BJ (cell line): ENCODE measurements at regions not wholly inside any gene's neighbourhood (a gene's known extent, or its start where the extent isn't known, plus 50 kb on each side); places are given as distances from the start of the nearest gene placed in this dataset.

Experiments
- CTCF ChIA-PET: fragments of 350-600 bp; formaldehyde crosslinking; extraction: SDS; loops from one replicate; lab custom pipeline; 2021; ENCODE audit warnings: antibody characterized with exemption, inconsistent platforms; lab: Yijun Ruan, JAX
- POLR2A ChIA-PET: fragments of 300-600 bp; sonication (Branson Sonifier 250); formaldehyde crosslinking; extraction: SDS; loops from one replicate; lab custom pipeline; 2021; ENCODE audit warnings: antibody characterized with exemption; lab: Charles Lee
- DNase-seq: peaks from one replicate; pipeline ENCODE4 v3.0.0-alpha.2; 2011; ENCODE audit warnings: low read depth
- H3K27me3 ChIP-seq: 2 replicates; pipeline ENCODE4 v1.6.0; 2011; ENCODE audit warnings: low read length; ENCODE audit not compliant: control insufficient read depth, insufficient read depth
- H3K36me3 ChIP-seq: 2 replicates; pipeline ENCODE4 v1.5.1; 2011; ENCODE audit warnings: low read length; ENCODE audit not compliant: control insufficient read depth, insufficient read depth
- H3K4me3 ChIP-seq: 2 replicates; pipeline ENCODE4 v1.5.1; 2011; ENCODE audit warnings: low read depth, mild to moderate bottlenecking, control low read depth, low read length
- CTCF ChIP-seq: IDR thresholded peaks from 2 replicates; pipeline ENCODE4 v1.5.1; 2011; ENCODE audit warnings: low read depth, mild to moderate bottlenecking, control low read depth, inconsistent platforms, low read length, moderate library complexity; ENCODE audit not compliant: insufficient read depth

DNA sequence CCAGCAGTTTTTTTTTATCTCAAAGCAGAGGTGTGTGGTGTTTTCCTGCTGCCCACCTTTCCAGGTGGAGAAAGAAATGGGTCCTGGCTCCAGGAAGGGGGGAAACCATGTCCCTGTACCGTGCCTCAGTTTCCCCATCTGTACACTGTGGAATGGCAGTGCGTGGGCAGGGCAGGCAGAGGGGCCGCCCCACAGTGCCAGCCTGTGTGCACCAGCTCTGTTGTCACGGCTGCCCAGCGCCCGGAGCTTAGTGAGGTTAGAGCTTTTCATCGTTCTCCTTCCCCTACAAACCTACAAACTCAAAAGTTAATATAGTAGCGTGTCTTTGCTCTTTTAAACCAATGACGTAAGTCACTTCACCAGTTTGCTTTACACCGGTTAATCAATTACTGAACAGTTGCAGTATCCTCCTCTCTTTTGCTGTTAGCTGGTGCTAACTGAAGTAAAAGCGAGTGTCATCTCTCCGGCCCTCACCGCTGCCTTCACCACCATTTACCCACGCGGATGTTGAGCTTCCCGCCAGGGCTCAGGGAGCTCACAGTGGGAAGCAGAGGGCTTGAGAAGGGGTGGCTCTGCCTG is 114.8 kb upstream of the ADRA2C start:
- peaks cover 3% of the 10 kb centered on the region for H3K27me3 ChIP-seq
- no peak overlapping the region for H3K4me3 ChIP-seq
- POLR2A ChIA-PET, result no interaction called here
- no peak for DNase-seq
- TF ChIP-seq CTCF, result no peak
- CTCF ChIA-PET, result interaction anchor here (0.6 kb wide), 1 partner anchor 94 kb away, joined by 3 read pairs; no protein-coding TSS in a partner anchor
- H3K36me3 ChIP-seq, result no peaks in the 10 kb centered on the region

DNA sequence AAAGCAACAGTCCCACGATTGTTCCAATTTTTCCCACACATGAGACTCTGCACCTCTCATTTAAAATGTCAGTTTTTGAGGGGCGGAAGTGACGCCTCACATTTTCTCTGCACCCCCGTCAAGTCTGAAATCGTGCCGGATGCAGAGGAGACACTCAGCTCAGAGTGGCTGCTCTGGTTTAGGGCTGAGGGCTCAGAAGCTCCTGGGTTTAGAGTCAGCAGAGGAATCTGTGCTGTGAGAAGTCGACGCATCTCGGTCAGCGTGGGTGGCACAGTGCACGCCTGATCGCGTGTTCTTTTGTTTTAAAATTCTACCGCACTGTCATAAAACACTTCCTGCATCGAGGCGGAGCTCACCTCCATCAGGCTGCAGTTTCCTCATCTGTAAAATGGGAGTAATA is 116.7 kb upstream of the ADRA2C start:
- Histone ChIP-seq H3K27me3 (peaks cover 2% of the 10 kb centered on the region), H3K36me3 (no peaks in the 10 kb centered on the region), H3K4me3 (no peak overlapping the region)
- DNase-seq, result no peak
- POLR2A ChIA-PET, result no interaction called here
- CTCF ChIA-PET, result no interaction called here
- TF ChIP-seq CTCF, result no peak

DNA sequence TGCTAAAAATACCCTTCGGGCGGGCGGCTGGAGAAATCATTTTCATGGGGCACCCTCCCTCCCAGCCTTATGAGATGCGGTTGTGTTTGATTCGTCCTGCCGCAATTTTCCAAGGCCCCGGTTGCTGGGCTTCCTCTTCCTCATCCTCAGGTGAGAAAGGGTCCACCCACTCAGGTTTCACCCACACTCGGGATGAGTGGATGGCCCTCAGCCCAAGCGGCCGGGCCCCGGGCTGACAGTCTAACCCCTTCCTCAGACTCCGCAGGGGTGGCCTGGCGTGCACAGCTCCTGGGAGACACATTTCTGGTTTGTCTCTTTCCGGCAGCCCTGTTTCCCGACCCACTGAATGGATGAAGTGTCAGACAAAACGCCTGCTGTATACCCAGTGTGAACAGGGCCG is 116.5 kb upstream of the LRPAP1 start:
- H3K4me3 ChIP-seq, result no peak overlapping the region
- no peak for DNase-seq
- CTCF ChIA-PET, result no interaction called here
- H3K27me3 ChIP-seq, result peaks cover 2% of the 10 kb centered on the region
- no peaks in the 10 kb centered on the region for H3K36me3 ChIP-seq
- POLR2A ChIA-PET, result no interaction called here
- no peak for TF ChIP-seq CTCF

DNA sequence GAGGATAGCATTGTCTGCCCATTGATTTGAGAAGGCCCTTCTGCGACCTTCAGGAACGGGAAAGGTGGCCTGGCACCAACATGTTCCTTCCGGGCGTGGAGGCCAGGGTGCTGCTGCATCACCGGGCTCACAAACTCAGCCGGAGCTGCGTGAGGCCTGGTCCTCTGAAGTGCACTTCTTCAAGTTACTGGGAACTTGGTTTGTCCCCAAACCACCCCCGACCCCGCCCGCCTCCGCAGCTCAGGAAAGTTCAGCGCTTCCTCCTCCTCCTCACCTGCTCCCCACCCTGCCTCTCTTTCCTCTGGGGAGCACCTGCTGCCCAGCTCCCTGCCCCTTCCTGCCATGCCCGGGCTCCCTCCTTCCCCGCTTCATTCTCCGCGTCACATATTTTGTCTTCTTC is 116.0 kb upstream of the LRPAP1 start:
- ChIA-PET CTCF (no interaction called here), POLR2A (no interaction called here)
- DNase-seq, result no peak

GRCh38 chr4:3647421-3647820 is 115.2 kb upstream of the LRPAP1 start:
- ChIA-PET CTCF (no interaction called here), POLR2A (no interaction called here)
- H3K36me3 ChIP-seq, result no peaks in the 10 kb centered on the region
- no peak overlapping the region for H3K4me3 ChIP-seq
- DNase-seq, result no peak
- TF ChIP-seq CTCF, result no peak
- no peaks in the 10 kb centered on the region; the same call in none of the 2 replicates for H3K27me3 ChIP-seq

More for the DNA sequence above, 116.0 kb upstream of the LRPAP1 start:
- Histone ChIP-seq H3K4me3 (no peak overlapping the region), H3K36me3 (no peaks in the 10 kb centered on the region), H3K27me3 (no peaks in the 10 kb centered on the region; the same call in none of the 2 replicates)
- TF ChIP-seq CTCF, result no peak
